ENCODE measurements at regions not wholly inside any gene's neighbourhood (a gene's known extent, or its start where the extent isn't known, plus 50 kb on each side); places are given as distances from the start of the nearest gene placed in this dataset.

GRCh38 chr13:109647699-109648098, 138.7 kb downstream of the IRS2 start:
- H3K36me3 ChIP-seq: no peaks in the 10 kb centered on the region
- no peaks in the 10 kb centered on the region for H3K9me3 ChIP-seq
- no peak for ATAC-seq
- H3K4me3 ChIP-seq: no peak overlapping the region
- H3K4me1 ChIP-seq: no peaks in the 10 kb centered on the region
- intact Hi-C loops (cut with DNase I; ENCODE audit: low total_unique reads) (no loop called here), in situ Hi-C loops (cut with MboI; ENCODE audit: low sequenced_read_pairs in 4 of 4) (no loop called here)
- no peaks in the 10 kb centered on the region for H3K27me3 ChIP-seq
- no peak overlapping the region for H3K27ac ChIP-seq
- no peak for DNase-seq
- TF ChIP-seq CTCF (IDR thresholded peaks at IDR 0.05 in 4 of 5, conservative IDR thresholded peaks at IDR 0.05 in 1 of 5) (no peak), POLR2A (IDR thresholded peaks at IDR 0.05) (no peak)

- TF ChIP-seq CTCF (IDR thresholded peaks at IDR 0.05 in 4 of 5, conservative IDR thresholded peaks at IDR 0.05 in 1 of 5) (no peak), POLR2A (IDR thresholded peaks at IDR 0.05) (no peak)
- Histone ChIP-seq H3K9me3 (no peaks in the 10 kb centered on the region), H3K4me1 (no peaks in the 10 kb centered on the region), H3K27me3 (no peaks in the 10 kb centered on the region), H3K36me3 (no peaks in the 10 kb centered on the region), H3K27ac (no peak overlapping the region), H3K4me3 (no peak overlapping the region)
- DNase-seq (no peak), ATAC-seq (no peak)
- in situ Hi-C loops (cut with MboI; ENCODE audit: low sequenced_read_pairs in 4 of 4) (no loop called here), intact Hi-C loops (cut with DNase I; ENCODE audit: low total_unique reads) (no loop called here)
These were observed 139.3 kb downstream of the IRS2 start for GRCh38 chr13:109647053-109647452.

- Histone ChIP-seq H3K9me3 (no peaks in the 10 kb centered on the region), H3K36me3 (no peaks in the 10 kb centered on the region), H3K27me3 (no peaks in the 10 kb centered on the region), H3K4me1 (no peaks in the 10 kb centered on the region), H3K4me3 (no peak overlapping the region), H3K27ac (no peak overlapping the region)
- ATAC-seq (no peak), DNase-seq (no peak)
- intact Hi-C loops (cut with DNase I; ENCODE audit: low total_unique reads): no loop called here
- TF ChIP-seq POLR2A (IDR thresholded peaks at IDR 0.05) (no peak), CTCF (IDR thresholded peaks at IDR 0.05 in 4 of 5, conservative IDR thresholded peaks at IDR 0.05 in 1 of 5) (no peak)
- in situ Hi-C loops (cut with MboI; ENCODE audit: low sequenced_read_pairs in 4 of 4): no loop called here
These were observed 140.0 kb downstream of the IRS2 start for GRCh38 chr13:109646423-109646822.

- Histone ChIP-seq H3K9me3 (peaks cover 0 to 4% (median 0%) of the 10 kb centered on the region in 3 donors), H3K4me3 (no peak overlapping the region), H3K27ac (no peak overlapping the region), H3K27me3 (no peaks in the 10 kb centered on the region), H3K4me1 (no peaks in the 10 kb centered on the region), H3K36me3 (no peaks in the 10 kb centered on the region)
- intact Hi-C loops (cut with DNase I; ENCODE audit: low total_unique reads): no loop called here
- in situ Hi-C loops (cut with MboI; ENCODE audit: low sequenced_read_pairs in 4 of 4): no loop called here
- DNase-seq (no peak), ATAC-seq (no peak)
- TF ChIP-seq POLR2A (IDR thresholded peaks at IDR 0.05) (no peak), CTCF (IDR thresholded peaks at IDR 0.05 in 4 of 5, conservative IDR thresholded peaks at IDR 0.05 in 1 of 5) (no peak)
These were observed 140.6 kb downstream of the IRS2 start for GRCh38 chr13:109645831-109646230.

- in situ Hi-C loops (cut with MboI; ENCODE audit: low sequenced_read_pairs in 4 of 4) (no loop called here), intact Hi-C loops (cut with DNase I; ENCODE audit: low total_unique reads) (no loop called here)
- Histone ChIP-seq H3K9me3 (peaks cover 0 to 8% (median 0%) of the 10 kb centered on the region in 3 donors), H3K27ac (no peak overlapping the region), H3K4me3 (no peak overlapping the region), H3K36me3 (no peaks in the 10 kb centered on the region), H3K4me1 (no peaks in the 10 kb centered on the region), H3K27me3 (no peaks in the 10 kb centered on the region)
- ATAC-seq: no peak
- TF ChIP-seq CTCF (IDR thresholded peaks at IDR 0.05 in 4 of 5, conservative IDR thresholded peaks at IDR 0.05 in 1 of 5) (no peak), POLR2A (IDR thresholded peaks at IDR 0.05) (no peak)
- no peak for DNase-seq
These were observed 141.4 kb downstream of the IRS2 start for GRCh38 chr13:109644956-109645355.

Measured in gastrocnemius medialis (tissue), 4 donors.